HEK293T (cell line): ENCODE measurements at regions not wholly inside any gene's neighbourhood (a gene's known extent, or its start where the extent isn't known, plus 50 kb on each side); places are given as distances from the start of the nearest gene placed in this dataset.

ENCODE experiments used
- CTCF ChIA-PET: fragments of 350-600 bp; formaldehyde crosslinking; extraction: SDS; loops from one replicate; lab custom pipeline; 2021; ENCODE audit warnings: antibody characterized with exemption, inconsistent platforms; lab: Yijun Ruan, JAX
- POLR2A ChIA-PET: fragments of 350-600 bp; formaldehyde crosslinking; extraction: SDS; loops from one replicate; lab custom pipeline; 2020; ENCODE audit warnings: antibody characterized with exemption, inconsistent platforms; lab: Yijun Ruan, JAX
- DNase-seq: peaks from one replicate; pipeline ENCODE4 v3.0.0; 2012; ENCODE audit warnings: mixed read lengths; ENCODE audit errors: extremely low spot score
- ARNT ChIP-seq: fragments of 450-650 bp; IDR thresholded peaks from 2 replicates; pipeline ENCODE4 v1.6.1; 2017; ENCODE audit warnings: mild to moderate bottlenecking
- BHLHE40 ChIP-seq: fragments of 450-650 bp; IDR thresholded peaks from 2 replicates; pipeline ENCODE4 v1.6.1; 2016; ENCODE audit warnings: mild to moderate bottlenecking, moderate library complexity, borderline replicate concordance
- CTBP1 ChIP-seq: fragments of 450-650 bp; IDR thresholded peaks from 2 replicates; pipeline ENCODE4 v1.6.1; 2016; ENCODE audit warnings: borderline replicate concordance
- ELF4 ChIP-seq: fragments of 450-650 bp; IDR thresholded peaks from 2 replicates; pipeline ENCODE4 v1.6.1; 2017; ENCODE audit warnings: antibody characterized with exemption
- FOXA1 ChIP-seq: fragments of 450-650 bp; IDR thresholded peaks from 2 replicates; pipeline ENCODE4 v1.6.1; 2016; ENCODE audit warnings: mild to moderate bottlenecking
- FOXK2 ChIP-seq: fragments of 450-650 bp; IDR thresholded peaks from 2 replicates; pipeline ENCODE4 v1.6.1; 2016; ENCODE audit warnings: mild to moderate bottlenecking
- FOXM1 ChIP-seq: fragments of 450-650 bp; IDR thresholded peaks from 2 replicates; pipeline ENCODE4 v1.6.1; 2017; ENCODE audit warnings: mild to moderate bottlenecking, borderline replicate concordance
- HDGF ChIP-seq: fragments of 450-650 bp; IDR thresholded peaks from 2 replicates; pipeline ENCODE4 v1.6.1; 2017; ENCODE audit warnings: antibody characterized with exemption, borderline replicate concordance
- L3MBTL2 ChIP-seq: fragments of 450-650 bp; conservative IDR thresholded peaks from 2 replicates; pipeline ENCODE4 v1.6.1; 2016; ENCODE audit warnings: mild to moderate bottlenecking
- NFRKB ChIP-seq: fragments of 450-650 bp; IDR thresholded peaks from 2 replicates; pipeline ENCODE4 v1.6.1; 2016; ENCODE audit warnings: mild to moderate bottlenecking, moderate library complexity
- PKNOX1 ChIP-seq: fragments of 450-650 bp; IDR thresholded peaks from 2 replicates; pipeline ENCODE4 v1.6.1; 2016
- SUZ12 ChIP-seq: fragments of 450-650 bp; IDR thresholded peaks from 2 replicates; pipeline ENCODE4 v1.6.1; 2016; ENCODE audit warnings: mild to moderate bottlenecking
- TARDBP ChIP-seq: fragments of 450-650 bp; IDR thresholded peaks from 2 replicates; pipeline ENCODE4 v1.6.1; 2016
- ZNF384 ChIP-seq: fragments of 450-650 bp; IDR thresholded peaks from 2 replicates; pipeline ENCODE4 v1.6.1; 2016

GRCh38 chr7:19209166-19209696, 64.0 kb upstream of the FERD3L start:
- ChIA-PET POLR2A (no interaction called here), CTCF (no interaction called here)
- no peak for DNase-seq
- TF ChIP-seq ARNT (no peak), SUZ12 (no peak), ELF4 (no peak), FOXA1 (no peak), CTBP1 (no peak)

- CTCF ChIA-PET, result no interaction called here
- POLR2A ChIA-PET, result no interaction called here
- no peak for TF ChIP-seq FOXM1
- no peak for TF ChIP-seq PKNOX1
- no peak for TF ChIP-seq FOXA1
- no peak for TF ChIP-seq BHLHE40
- TF ChIP-seq SUZ12, result no peak
- no peak for TF ChIP-seq ZNF384
- TF ChIP-seq FOXK2, result no peak
- no peak for TF ChIP-seq TARDBP
- no peak for TF ChIP-seq NFRKB
- TF ChIP-seq CTBP1, result no peak
- TF ChIP-seq ELF4, result no peak
- no peak for TF ChIP-seq L3MBTL2
- no peak for DNase-seq
These were observed 61.5 kb upstream of the FERD3L start for GRCh38 chr7:19206721-19207120.

GRCh38 chr7:19203686-19204085, 58.5 kb upstream of the FERD3L start:
- no peak for TF ChIP-seq NFRKB
- no peak for TF ChIP-seq FOXA1
- TF ChIP-seq ARNT, result no peak
- no peak for TF ChIP-seq HDGF
- TF ChIP-seq L3MBTL2, result no peak
- no peak for TF ChIP-seq ELF4
- no peak for TF ChIP-seq FOXK2
- POLR2A ChIA-PET, result no interaction called here
- DNase-seq, result no peak
- CTCF ChIA-PET, result no interaction called here

- POLR2A ChIA-PET, result no interaction called here
- CTCF ChIA-PET, result no interaction called here
- no peak for TF ChIP-seq ARNT
- no peak for TF ChIP-seq FOXA1
- TF ChIP-seq SUZ12, result no peak
- no peak for TF ChIP-seq CTBP1
- TF ChIP-seq TARDBP, result no peak
- no peak for DNase-seq
These were observed 57.4 kb upstream of the FERD3L start for GRCh38 chr7:19202599-19202998.
